ENCODE measurements at regions not wholly inside any gene's neighbourhood (a gene's known extent, or its start where the extent isn't known, plus 50 kb on each side); places are given as distances from the start of the nearest gene placed in this dataset.
"Not testable (repeated sequence)": the region's sequence is repeated elsewhere in the genome, so short reads cannot be mapped to it uniquely, and the experiment has no call there.

DNA sequence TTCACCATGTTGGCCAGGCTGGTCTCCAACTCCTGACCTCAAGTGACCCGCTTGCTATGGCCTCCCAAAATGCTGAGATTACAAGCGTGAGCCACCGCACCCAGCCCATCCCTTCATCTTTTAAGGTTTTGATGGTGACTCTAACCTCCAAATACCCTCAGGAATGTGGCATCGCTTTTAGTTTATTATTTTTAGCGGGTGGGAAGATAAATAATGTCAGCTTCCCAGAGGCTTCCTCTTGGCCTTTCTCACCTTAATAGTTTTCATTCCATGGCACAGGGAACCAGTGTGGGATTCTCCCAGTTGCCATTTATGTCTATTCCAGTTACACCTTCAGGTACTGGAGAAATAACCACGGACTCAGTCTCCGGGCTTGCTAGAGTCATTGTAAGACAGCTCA is 92.1 kb upstream of the LRRN2 start:
- Histone ChIP-seq H3K4me1 (ENCODE audit: low read depth) (no peaks in the 10 kb centered on the region), H3K9me3 (no peaks in the 10 kb centered on the region), H3K4me3 (no peak overlapping the region), H3K36me3 (ENCODE audit: low read depth) (no peaks in the 10 kb centered on the region)
- no peak for ATAC-seq
- TF ChIP-seq, protein P1, sequence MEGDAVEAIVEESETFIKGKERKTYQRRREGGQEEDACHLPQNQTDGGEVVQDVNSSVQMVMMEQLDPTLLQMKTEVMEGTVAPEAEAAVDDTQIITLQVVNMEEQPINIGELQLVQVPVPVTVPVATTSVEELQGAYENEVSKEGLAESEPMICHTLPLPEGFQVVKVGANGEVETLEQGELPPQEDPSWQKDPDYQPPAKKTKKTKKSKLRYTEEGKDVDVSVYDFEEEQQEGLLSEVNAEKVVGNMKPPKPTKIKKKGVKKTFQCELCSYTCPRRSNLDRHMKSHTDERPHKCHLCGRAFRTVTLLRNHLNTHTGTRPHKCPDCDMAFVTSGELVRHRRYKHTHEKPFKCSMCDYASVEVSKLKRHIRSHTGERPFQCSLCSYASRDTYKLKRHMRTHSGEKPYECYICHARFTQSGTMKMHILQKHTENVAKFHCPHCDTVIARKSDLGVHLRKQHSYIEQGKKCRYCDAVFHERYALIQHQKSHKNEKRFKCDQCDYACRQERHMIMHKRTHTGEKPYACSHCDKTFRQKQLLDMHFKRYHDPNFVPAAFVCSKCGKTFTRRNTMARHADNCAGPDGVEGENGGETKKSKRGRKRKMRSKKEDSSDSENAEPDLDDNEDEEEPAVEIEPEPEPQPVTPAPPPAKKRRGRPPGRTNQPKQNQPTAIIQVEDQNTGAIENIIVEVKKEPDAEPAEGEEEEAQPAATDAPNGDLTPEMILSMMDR (IDR thresholded peaks at IDR 0.05) = no peak
- DNase-seq = no peak
- intact Hi-C loops (cut with DNase I, micrococcal nuclease) = no loop called here

DNA sequence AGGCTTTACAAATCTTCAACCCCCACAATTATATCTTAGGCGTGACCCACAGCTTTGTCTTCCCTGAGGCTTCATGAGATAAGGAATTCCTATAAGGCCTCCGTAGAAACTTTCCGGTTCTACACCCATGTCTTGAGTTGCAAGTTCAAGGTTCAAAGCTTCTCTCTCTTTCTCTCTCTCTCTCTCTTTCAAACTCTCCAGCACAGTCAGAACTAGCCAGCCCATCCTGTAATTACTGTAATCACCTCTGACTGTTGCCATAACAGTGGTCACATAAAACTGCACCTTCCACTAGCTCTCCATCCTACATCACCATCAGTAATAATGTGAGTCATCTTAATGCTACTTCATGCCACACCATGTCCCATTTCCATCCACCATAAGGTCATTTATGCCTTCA is 90.0 kb upstream of the NFASC start:
- no peaks in the 10 kb centered on the region for H3K36me3 ChIP-seq (ENCODE audit: low read depth)
- H3K4me1 ChIP-seq (ENCODE audit: low read depth) = no peaks in the 10 kb centered on the region
- ATAC-seq = peak; percentile 77
- intact Hi-C loops (cut with DNase I, micrococcal nuclease) = no loop called here
- no peak overlapping the region for H3K4me3 ChIP-seq
- TF ChIP-seq, protein P1 (IDR thresholded peaks at IDR 0.05) = no peak
- no peak for DNase-seq
- no peaks in the 10 kb centered on the region for H3K9me3 ChIP-seq

DNA sequence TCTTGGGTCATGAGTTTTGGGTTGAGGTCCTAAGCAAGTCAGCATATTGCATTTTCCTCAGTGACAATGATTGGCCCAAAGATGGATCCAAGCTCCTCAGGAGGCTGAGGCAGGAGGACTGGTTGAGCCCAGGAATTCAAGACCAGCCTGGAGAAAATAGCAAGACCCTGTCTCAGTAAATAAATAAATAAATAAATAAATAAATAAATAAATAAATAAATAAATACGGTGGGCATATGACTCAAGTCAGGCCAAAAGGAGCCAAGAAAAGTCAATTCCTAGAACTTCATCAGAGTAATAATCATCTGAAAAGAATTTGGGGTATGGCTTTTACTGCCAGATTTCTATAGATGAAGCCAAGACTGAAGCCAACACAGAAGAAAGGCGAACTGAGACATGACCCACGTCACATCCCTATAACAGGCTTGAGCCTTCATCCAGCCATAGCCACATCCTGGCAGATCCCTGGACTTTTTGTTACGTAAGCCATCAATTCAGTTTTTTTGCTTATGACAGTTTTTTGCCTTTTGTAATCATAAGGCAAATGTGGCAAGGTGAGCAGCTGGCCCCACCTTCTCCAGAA is 88.5 kb upstream of the NFASC start:
- intact Hi-C loops (cut with DNase I, micrococcal nuclease) = no loop called here
- Histone ChIP-seq H3K4me3 (no peak overlapping the region), H3K36me3 (ENCODE audit: low read depth) (no peaks in the 10 kb centered on the region), H3K9me3 (no peaks in the 10 kb centered on the region), H3K4me1 (ENCODE audit: low read depth) (no peaks in the 10 kb centered on the region)
- TF ChIP-seq, protein P1 (IDR thresholded peaks at IDR 0.05) = no peak
- DNase-seq = no peak
- ATAC-seq = no peak

DNA sequence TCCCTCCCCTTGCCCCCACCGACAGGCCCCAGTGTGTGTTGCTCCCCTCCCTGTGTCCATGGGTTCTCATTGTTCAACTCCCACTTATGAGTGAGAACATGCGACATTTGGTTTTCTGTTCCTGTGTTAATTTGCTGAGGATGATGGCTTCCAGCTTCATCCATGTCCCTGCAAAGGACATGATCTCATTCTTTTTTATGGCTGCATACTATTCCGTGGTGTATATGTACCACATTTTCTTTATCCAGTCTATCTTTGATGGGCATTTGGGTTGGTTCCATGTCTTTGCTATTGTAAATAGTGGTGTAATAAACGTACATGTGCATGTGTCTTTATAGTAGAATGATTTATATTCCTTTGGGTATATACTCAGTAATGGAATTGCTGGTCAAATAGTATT is 85.6 kb upstream of the NFASC start:
- intact Hi-C loops (cut with DNase I, micrococcal nuclease); ATAC-seq; H3K4me3 ChIP-seq; H3K4me1 ChIP-seq (ENCODE audit: low read depth); H3K9me3 ChIP-seq; DNase-seq; H3K36me3 ChIP-seq (ENCODE audit: low read depth): not testable (repeated sequence)

DNA sequence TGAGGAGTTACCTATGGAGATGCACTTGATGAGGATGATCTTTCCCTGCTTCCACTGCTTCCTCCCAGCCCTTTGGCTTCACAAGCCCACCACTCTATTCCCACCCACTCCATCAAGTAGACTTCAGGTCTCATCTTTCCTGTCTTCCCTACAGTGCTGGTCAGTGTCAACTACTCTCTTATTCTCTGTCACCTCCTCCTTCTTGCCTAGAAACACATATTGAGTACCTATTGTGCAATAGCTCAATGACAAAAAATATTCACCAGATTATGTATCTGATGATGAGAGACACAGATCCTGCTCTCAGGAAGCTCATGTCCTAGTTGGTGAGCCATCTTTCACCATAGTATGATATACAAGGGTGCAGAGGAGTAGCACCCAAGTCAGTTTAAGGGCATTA is 82.2 kb upstream of the NFASC start:
- Histone ChIP-seq H3K36me3 (ENCODE audit: low read depth) (no peaks in the 10 kb centered on the region), H3K9me3 (no peaks in the 10 kb centered on the region), H3K4me1 (ENCODE audit: low read depth) (no peaks in the 10 kb centered on the region), H3K4me3 (no peak overlapping the region)
- intact Hi-C loops (cut with DNase I, micrococcal nuclease) = no loop called here
- ATAC-seq (no peak), DNase-seq (no peak)
- TF ChIP-seq, protein P1 (IDR thresholded peaks at IDR 0.05) = no peak

DNA sequence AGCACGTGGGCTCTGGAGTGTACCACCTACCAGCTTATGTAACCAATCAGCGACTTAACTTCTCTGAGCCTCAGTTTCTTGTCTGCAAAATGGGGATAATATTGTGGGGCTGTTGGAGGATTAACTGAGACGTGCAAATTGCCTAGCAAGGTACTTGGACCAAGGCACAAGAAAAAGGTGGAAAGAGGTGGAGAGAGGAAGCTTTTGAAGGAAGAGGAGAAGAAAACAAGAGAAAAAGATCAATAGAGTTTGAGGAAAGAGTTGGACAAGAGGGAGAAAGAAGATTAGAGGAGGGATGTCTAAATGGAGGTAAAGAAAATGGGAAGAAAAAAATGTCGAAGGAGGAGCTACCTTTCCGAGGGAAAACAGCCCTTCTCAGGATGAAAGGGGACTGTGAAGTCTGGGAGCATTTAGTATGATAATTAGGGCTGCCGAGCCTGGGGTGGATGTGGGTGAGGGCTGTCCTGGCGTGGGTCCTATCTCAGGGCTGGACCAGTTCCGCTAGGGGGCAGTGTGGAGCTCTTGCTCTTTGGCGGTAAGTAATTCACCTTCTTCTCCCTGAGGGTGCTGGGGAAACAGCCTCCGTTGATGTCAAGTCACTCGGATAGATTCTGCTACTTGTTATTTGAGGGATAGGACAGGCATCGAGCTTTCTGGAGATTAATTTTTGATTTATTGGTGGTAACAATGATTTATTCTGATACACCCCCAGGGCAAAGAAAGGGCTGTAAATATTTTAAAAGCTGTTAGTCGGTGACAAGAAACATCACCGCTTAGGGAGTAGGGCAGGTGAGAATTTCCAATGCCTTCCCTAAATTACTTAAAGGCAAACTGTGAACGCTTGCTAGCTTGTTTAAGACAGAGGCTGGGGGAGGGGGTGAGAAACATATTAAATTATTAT is 79.0 kb upstream of the NFASC start:
- H3K36me3 ChIP-seq (ENCODE audit: low read depth) = no peaks in the 10 kb centered on the region
- intact Hi-C loops (cut with DNase I, micrococcal nuclease) = no loop called here
- no peaks in the 10 kb centered on the region for H3K9me3 ChIP-seq
- no peak overlapping the region for H3K4me3 ChIP-seq
- TF ChIP-seq, protein P1 (IDR thresholded peaks at IDR 0.05) = peak; percentile 56
- peak; percentile 84 for ATAC-seq
- H3K4me1 ChIP-seq (ENCODE audit: low read depth) = no peaks in the 10 kb centered on the region
- peak; percentile 60 to 91 (median 81) for DNase-seq

All from mucosa of descending colon (tissue), 3 donors.